GM20000 (cell line): ENCODE measurements at regions not wholly inside any gene's neighbourhood (a gene's known extent, or its start where the extent isn't known, plus 50 kb on each side); places are given as distances from the start of the nearest gene placed in this dataset.

Experiments used
- DNase-seq: peaks from one replicate; pipeline ENCODE4 v3.0.0; 2012; ENCODE audit warnings: low spot score
- TF ChIP-seq, protein P1 (sequence below): IDR thresholded peaks from 2 replicates; pipeline ENCODE4 v1.5.1; 2012; ENCODE audit warnings: mild to moderate bottlenecking, control low read depth; ENCODE audit errors: extremely low read depth, missing control alignments

DNA sequence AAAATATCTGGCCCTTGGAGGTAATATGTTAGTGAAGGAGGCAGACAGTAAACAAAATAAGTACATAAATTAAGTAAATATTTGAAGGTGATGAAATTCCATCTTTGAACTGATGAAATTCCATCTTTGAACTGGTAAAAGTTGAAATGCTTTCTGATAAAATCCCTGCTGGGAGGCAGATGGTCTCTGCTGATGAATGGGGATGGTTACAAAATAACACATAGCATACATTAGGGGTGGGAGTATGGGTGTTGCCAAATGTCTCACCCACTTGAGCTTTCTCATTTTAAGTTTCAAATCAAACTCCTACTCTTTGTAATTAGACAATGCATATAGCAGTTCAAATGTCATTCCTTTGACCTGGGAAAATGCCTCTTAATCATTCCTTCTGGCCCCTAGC is 77.5 kb upstream of the SORCS3 start:
- no peak for DNase-seq
- TF ChIP-seq, protein P1, sequence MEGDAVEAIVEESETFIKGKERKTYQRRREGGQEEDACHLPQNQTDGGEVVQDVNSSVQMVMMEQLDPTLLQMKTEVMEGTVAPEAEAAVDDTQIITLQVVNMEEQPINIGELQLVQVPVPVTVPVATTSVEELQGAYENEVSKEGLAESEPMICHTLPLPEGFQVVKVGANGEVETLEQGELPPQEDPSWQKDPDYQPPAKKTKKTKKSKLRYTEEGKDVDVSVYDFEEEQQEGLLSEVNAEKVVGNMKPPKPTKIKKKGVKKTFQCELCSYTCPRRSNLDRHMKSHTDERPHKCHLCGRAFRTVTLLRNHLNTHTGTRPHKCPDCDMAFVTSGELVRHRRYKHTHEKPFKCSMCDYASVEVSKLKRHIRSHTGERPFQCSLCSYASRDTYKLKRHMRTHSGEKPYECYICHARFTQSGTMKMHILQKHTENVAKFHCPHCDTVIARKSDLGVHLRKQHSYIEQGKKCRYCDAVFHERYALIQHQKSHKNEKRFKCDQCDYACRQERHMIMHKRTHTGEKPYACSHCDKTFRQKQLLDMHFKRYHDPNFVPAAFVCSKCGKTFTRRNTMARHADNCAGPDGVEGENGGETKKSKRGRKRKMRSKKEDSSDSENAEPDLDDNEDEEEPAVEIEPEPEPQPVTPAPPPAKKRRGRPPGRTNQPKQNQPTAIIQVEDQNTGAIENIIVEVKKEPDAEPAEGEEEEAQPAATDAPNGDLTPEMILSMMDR, result no peak

DNA sequence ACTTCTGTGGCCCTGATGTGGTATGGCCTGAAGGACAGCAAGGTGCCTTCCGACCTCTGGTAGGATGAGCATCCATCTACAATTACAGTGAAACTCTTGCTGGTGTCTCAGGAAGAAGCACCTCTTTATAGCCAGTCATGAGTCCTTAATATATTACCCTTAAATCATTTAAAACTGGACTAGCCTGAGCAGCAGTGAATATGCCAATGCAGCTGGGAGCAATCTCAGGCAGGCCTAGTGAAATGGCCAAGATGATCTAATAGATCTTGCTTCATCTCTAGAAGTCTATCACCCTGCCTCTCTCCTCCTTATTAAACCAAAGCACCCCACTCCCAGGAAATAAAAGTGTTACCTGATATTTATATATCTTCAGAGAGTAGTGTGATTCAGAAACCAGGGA is 66.7 kb upstream of the SORCS3 start:
- TF ChIP-seq, protein P1, result no peak

DNA sequence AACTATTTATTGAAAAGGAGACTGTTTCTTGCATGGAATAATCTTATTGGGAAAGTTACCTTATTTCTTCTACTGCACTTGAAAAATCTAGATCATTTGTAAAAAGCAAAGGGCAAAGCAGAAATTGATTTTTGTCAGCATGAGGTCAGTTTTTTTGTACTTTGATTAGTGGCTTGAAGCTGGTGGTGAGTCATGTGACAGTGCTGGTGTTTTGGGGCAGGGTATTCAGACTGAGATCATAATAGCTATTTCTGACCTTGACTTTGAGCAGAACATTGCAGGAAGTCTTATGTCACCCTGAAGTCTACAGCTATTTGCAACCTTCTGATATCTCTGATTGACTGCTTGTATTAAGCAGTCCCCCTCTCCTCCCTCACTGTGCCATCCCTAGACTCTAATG is 66.3 kb upstream of the SORCS3 start:
- TF ChIP-seq, protein P1, result no peak
- no peak for DNase-seq

More for the DNA sequence above, 66.7 kb upstream of the SORCS3 start:
- no peak for DNase-seq

GRCh38 chr10:104576611-104577010 is 64.5 kb upstream of the SORCS3 start:
- TF ChIP-seq, protein P1, result no peak
- no peak for DNase-seq

DNA sequence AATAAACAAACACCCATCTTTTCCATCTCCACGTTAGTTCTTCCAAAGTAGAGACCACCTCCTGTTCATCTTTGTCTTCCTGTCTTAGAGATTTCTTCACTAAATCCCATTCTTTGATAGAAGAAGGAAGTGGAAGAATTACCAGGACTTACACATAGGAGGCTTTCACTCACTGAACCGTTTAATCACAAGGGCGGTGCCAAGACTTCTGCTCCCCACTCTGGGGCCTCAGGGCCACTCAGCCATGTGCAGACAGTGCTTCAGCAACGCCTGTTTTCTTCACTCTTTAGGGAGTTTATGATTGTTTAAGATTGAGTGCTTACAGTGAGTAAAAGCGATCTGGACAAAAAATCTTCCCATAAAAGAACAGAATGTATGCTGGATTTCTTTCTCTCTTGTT is 63.9 kb upstream of the SORCS3 start:
- no peak for DNase-seq
- TF ChIP-seq, protein P1, result no peak

- no peak for DNase-seq
- TF ChIP-seq, protein P1, result no peak
These were observed 63.1 kb upstream of the SORCS3 start for GRCh38 chr10:104577861-104578521.

- TF ChIP-seq, protein P1, result no peak
- DNase-seq, result no peak
These were observed 62.4 kb upstream of the SORCS3 start for GRCh38 chr10:104578671-104579070.
